Chondrocyte (in vitro differentiated cells): ENCODE measurements at regions not wholly inside any gene's neighbourhood (a gene's known extent, or its start where the extent isn't known, plus 50 kb on each side); places are given as distances from the start of the nearest gene placed in this dataset.
A peak's percentile ranks its signal among the peaks of the same experiment; 100 is the strongest.

Experiments
- DNase-seq: peaks from one replicate; pipeline ENCODE4 v3.0.0; 2021; ENCODE audit warnings: mixed read lengths, low spot score
- H3K27ac Mint-ChIP-seq: one replicate; pipeline ENCODE4 v1.8.0; 2021; ENCODE audit warnings: mild to moderate bottlenecking, moderate library complexity, mixed read lengths; ENCODE audit not compliant: unreplicated experiment
- H3K27me3 Mint-ChIP-seq: 2 replicates; pipeline ENCODE4 v1.8.0; 2021; ENCODE audit warnings: low read depth, mixed read lengths
- H3K36me3 Mint-ChIP-seq: 2 replicates; pipeline ENCODE4 v1.8.0; 2021; ENCODE audit warnings: low read depth, mixed read lengths
- H3K4me1 Mint-ChIP-seq: 2 replicates; pipeline ENCODE4 v1.8.0; 2021; ENCODE audit warnings: low read depth, mild to moderate bottlenecking, mixed read lengths
- H3K4me3 Mint-ChIP-seq: one replicate; pipeline ENCODE4 v1.8.0; 2021; ENCODE audit warnings: mild to moderate bottlenecking, moderate library complexity, mixed read lengths; ENCODE audit not compliant: unreplicated experiment
- H3K9me3 Mint-ChIP-seq: 2 replicates; pipeline ENCODE4 v1.8.0; 2021; ENCODE audit warnings: low read depth, mixed read lengths
- TF ChIP-seq, protein P1 (sequence below): fragments of 200-600 bp; sonication (generic); IDR thresholded peaks from 2 replicates; pipeline ENCODE4 v1.5.0; 2021; ENCODE audit warnings: antibody characterized with exemption, mild to moderate bottlenecking, moderate library complexity

DNA sequence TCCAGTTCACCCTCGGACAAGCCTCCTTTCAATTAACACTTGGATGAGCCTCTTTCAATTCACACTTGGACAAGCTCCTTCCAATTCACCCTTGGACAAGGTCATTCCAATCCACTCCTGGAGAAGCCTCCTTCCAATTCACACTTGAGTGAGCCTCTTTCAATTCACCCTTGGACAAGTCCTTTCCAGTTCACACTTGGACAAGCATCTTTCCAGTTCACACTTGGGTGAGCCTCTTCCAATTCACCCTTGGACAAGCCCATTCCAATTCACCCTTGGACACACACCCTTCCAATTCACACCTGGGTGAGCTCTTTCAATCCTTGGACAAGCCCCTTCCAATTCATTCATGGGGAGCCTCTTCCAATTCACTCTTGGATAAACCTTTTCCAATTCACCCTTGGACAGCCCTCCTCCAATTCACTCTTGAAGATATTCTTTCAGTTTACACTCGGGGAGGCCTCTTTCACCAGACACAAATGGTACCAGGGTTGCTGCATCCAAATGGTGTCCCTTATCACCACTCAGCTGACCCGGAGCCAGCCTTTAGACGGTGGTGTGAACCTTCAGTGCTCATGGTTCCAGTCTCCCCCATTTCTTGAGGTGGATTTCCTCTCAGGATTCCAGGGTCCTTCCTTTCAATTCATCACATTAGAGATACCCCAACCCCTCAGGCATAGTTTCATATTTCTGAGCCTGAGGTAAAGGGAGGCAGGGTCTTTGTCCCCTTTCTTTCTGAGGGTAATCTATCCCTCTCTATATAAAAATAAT is 183.6 kb downstream of the SH3BP4 start:
- Mint-ChIP-seq H3K36me3 (no peaks in the 10 kb centered on the region), H3K4me1 (peaks cover 3% of the 10 kb centered on the region), H3K27ac (no peak overlapping the region), H3K4me3 (no peak overlapping the region), H3K27me3 (peaks cover 2% of the 10 kb centered on the region), H3K9me3 (no peaks in the 10 kb centered on the region)
- DNase-seq: no peak
- TF ChIP-seq, protein P1, sequence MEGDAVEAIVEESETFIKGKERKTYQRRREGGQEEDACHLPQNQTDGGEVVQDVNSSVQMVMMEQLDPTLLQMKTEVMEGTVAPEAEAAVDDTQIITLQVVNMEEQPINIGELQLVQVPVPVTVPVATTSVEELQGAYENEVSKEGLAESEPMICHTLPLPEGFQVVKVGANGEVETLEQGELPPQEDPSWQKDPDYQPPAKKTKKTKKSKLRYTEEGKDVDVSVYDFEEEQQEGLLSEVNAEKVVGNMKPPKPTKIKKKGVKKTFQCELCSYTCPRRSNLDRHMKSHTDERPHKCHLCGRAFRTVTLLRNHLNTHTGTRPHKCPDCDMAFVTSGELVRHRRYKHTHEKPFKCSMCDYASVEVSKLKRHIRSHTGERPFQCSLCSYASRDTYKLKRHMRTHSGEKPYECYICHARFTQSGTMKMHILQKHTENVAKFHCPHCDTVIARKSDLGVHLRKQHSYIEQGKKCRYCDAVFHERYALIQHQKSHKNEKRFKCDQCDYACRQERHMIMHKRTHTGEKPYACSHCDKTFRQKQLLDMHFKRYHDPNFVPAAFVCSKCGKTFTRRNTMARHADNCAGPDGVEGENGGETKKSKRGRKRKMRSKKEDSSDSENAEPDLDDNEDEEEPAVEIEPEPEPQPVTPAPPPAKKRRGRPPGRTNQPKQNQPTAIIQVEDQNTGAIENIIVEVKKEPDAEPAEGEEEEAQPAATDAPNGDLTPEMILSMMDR: no peak

- TF ChIP-seq, protein P1: peak; percentile 96
- peak overlapping the region; percentile 58 for H3K4me3 Mint-ChIP-seq
- no peaks in the 10 kb centered on the region for H3K9me3 Mint-ChIP-seq
- peaks cover 3% of the 10 kb centered on the region for H3K4me1 Mint-ChIP-seq
- DNase-seq: no peak
- peaks cover 2% of the 10 kb centered on the region for H3K27me3 Mint-ChIP-seq
- H3K27ac Mint-ChIP-seq: peak overlapping the region; percentile 63
- no peaks in the 10 kb centered on the region for H3K36me3 Mint-ChIP-seq
Observed at GRCh38 chr2:235135990-235136561, 184.3 kb downstream of the SH3BP4 start.

GRCh38 chr2:235138339-235138738 is 186.5 kb downstream of the SH3BP4 start:
- H3K4me3 Mint-ChIP-seq: no peak overlapping the region
- TF ChIP-seq, protein P1: no peak
- H3K36me3 Mint-ChIP-seq: no peaks in the 10 kb centered on the region
- H3K27ac Mint-ChIP-seq: no peak overlapping the region
- peaks cover 2% of the 10 kb centered on the region for H3K27me3 Mint-ChIP-seq
- no peak for DNase-seq
- H3K4me1 Mint-ChIP-seq: peaks cover 3% of the 10 kb centered on the region
- H3K9me3 Mint-ChIP-seq: no peaks in the 10 kb centered on the region

DNA sequence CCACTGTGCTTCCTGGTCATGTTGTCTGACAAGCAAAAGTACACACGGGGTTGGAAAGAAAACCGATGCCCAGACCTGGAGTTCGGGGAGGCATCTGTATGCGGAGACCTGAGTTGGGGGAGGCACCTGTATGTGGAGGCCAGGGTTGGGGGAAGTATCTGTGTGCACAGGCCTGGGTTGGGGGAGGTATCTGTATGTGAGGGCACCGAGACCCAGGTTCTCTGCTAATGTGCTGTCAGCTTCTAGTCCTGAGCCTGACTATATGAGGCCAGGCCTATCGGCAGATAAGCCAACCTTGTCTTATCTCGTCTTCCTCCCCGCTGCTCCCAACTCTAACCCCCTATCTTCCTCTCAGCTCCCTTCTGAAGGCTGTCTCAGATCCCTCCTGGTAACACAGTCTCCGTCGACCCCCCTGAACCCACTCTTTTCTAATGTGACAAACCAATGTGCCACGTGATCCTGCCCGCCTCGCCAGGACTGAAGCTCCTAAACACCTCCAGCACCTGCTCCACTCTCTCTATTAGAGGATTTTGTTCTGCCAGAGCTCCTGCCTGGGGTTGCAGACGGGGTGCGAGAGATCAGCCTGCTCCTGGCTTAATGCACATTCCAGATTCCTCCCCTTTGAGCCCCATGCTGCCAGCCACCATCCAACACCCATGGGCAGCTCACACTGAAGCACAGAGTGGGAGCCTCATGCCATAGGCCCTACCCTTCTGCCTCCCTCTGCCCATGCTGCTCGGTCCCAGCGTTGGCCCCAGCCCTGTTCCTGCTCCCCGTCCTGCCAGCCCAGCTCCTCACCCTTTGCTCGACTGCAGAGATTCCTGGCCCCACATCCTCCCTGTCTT is 188.4 kb downstream of the SH3BP4 start:
- no peak overlapping the region for H3K27ac Mint-ChIP-seq
- no peak for DNase-seq

GRCh38 chr2:235140801-235141081 is 188.9 kb downstream of the SH3BP4 start:
- no peak overlapping the region for H3K4me3 Mint-ChIP-seq
- peaks cover 10% of the 10 kb centered on the region for H3K27me3 Mint-ChIP-seq
- peaks cover 3% of the 10 kb centered on the region for H3K4me1 Mint-ChIP-seq
- no peaks in the 10 kb centered on the region for H3K9me3 Mint-ChIP-seq
- no peak for DNase-seq
- TF ChIP-seq, protein P1: no peak
- no peak overlapping the region for H3K27ac Mint-ChIP-seq
- no peaks in the 10 kb centered on the region for H3K36me3 Mint-ChIP-seq

More for the DNA sequence above, 188.4 kb downstream of the SH3BP4 start:
- TF ChIP-seq, protein P1: no peak
- H3K4me3 Mint-ChIP-seq: no peak overlapping the region
- peaks cover 3% of the 10 kb centered on the region for H3K4me1 Mint-ChIP-seq
- no peaks in the 10 kb centered on the region for H3K36me3 Mint-ChIP-seq
- H3K27me3 Mint-ChIP-seq: peaks cover 10% of the 10 kb centered on the region
- H3K9me3 Mint-ChIP-seq: no peaks in the 10 kb centered on the region
